ENCODE measurements at regions not wholly inside any gene's neighbourhood (a gene's known extent, or its start where the extent isn't known, plus 50 kb on each side); places are given as distances from the start of the nearest gene placed in this dataset.
"Not testable (repeated sequence)": the region's sequence is repeated elsewhere in the genome, so short reads cannot be mapped to it uniquely, and the experiment has no call there.

- TF ChIP-seq POLR2A (IDR thresholded peaks at IDR 0.05) (no peak), POLR2AphosphoS5 (IDR thresholded peaks at IDR 0.05) (no peak), EP300 (IDR thresholded peaks at IDR 0.05) (no peak)
- TF ChIP-seq, protein P1, sequence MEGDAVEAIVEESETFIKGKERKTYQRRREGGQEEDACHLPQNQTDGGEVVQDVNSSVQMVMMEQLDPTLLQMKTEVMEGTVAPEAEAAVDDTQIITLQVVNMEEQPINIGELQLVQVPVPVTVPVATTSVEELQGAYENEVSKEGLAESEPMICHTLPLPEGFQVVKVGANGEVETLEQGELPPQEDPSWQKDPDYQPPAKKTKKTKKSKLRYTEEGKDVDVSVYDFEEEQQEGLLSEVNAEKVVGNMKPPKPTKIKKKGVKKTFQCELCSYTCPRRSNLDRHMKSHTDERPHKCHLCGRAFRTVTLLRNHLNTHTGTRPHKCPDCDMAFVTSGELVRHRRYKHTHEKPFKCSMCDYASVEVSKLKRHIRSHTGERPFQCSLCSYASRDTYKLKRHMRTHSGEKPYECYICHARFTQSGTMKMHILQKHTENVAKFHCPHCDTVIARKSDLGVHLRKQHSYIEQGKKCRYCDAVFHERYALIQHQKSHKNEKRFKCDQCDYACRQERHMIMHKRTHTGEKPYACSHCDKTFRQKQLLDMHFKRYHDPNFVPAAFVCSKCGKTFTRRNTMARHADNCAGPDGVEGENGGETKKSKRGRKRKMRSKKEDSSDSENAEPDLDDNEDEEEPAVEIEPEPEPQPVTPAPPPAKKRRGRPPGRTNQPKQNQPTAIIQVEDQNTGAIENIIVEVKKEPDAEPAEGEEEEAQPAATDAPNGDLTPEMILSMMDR (IDR thresholded peaks at IDR 0.05): no peak
- no peaks in the 10 kb centered on the region for H3K4me1 ChIP-seq
- no peak for DNase-seq (ENCODE audit: low spot score in 2 of 2)
- H3K9me3 ChIP-seq: no peaks in the 10 kb centered on the region
- WGBS: 63% methylated on average over 1 of the region's 3 CpGs
- no peak overlapping the region for H3K27ac ChIP-seq
- peaks cover 28% of the 10 kb centered on the region for H3K27me3 ChIP-seq
- H3K36me3 ChIP-seq: no peaks in the 10 kb centered on the region
- no peak overlapping the region for H3K4me3 ChIP-seq
Measured at GRCh38 chr17:36691606-36692005, 90.2 kb downstream of the MRM1 start.

GRCh38 chr17:36695082-36695481 is 93.7 kb downstream of the MRM1 start:
- no peak overlapping the region for H3K4me3 ChIP-seq
- DNase-seq (ENCODE audit: low spot score in 2 of 2): no peak
- 71% methylated on average over 3 of the region's 3 CpGs for WGBS
- TF ChIP-seq EP300 (IDR thresholded peaks at IDR 0.05): no peak
- TF ChIP-seq, protein P1 (IDR thresholded peaks at IDR 0.05): no peak
- no peak for TF ChIP-seq POLR2A (IDR thresholded peaks at IDR 0.05)
- TF ChIP-seq POLR2AphosphoS5 (IDR thresholded peaks at IDR 0.05): no peak
- H3K27me3 ChIP-seq: peaks cover 47% of the 10 kb centered on the region
- no peaks in the 10 kb centered on the region for H3K4me1 ChIP-seq
- no peak overlapping the region for H3K27ac ChIP-seq
- no peaks in the 10 kb centered on the region for H3K9me3 ChIP-seq
- no peaks in the 10 kb centered on the region for H3K36me3 ChIP-seq

DNA sequence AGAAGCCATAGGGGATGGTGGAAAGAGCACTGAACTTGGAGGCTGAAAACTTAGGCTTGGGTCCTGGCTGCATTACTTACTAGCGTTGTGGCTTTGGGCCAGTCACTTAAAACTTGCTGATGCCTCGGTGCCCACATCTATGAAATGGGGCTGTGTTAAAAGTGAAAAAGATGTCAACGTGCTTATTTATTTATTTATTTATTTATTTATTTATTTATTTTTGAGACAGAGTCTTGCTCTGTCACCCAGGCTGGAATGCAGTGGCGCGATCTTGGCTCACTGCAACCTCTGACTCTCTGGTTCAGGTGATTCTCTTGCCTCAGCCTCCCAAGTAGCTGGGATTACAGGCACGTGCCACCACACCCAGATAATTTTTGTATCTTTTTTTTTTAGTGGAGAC is 94.3 kb downstream of the MRM1 start:
- H3K4me3 ChIP-seq; DNase-seq (ENCODE audit: low spot score in 2 of 2); H3K27ac ChIP-seq; H3K36me3 ChIP-seq; H3K4me1 ChIP-seq; H3K9me3 ChIP-seq: not testable (repeated sequence)
- H3K27me3 ChIP-seq: peaks cover 47% of the 10 kb centered on the region
- 89% methylated on average over 6 of the region's 6 CpGs for WGBS

DNA sequence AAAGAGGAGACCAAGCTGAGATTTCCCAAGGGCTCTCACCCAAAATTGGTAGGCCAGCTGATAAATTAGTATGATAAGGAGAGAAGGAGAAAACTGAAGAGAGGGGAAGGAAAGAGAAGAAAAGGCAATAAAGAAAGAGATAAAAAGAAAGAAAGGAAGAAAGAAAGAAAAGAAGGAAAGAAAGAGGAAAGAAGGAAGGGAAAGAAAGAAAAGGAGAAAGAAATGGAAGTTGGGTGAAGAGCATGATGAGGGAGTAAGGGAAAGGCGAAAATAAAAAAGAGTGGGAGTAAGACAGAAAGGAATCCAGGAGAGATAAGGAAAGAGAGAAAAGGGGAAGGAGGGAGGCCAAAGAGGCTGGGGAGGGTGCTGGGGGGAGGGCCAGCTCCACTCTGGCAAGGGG is 95.4 kb downstream of the MRM1 start:
- DNase-seq (ENCODE audit: low spot score in 2 of 2): no peak
- Histone ChIP-seq H3K27ac (no peak overlapping the region), H3K9me3 (no peaks in the 10 kb centered on the region), H3K27me3 (peaks cover 51% of the 10 kb centered on the region), H3K4me3 (no peak overlapping the region), H3K4me1 (no peaks in the 10 kb centered on the region), H3K36me3 (no peaks in the 10 kb centered on the region)
- WGBS: 33% methylated on average over 1 of the region's 1 CpG
- TF ChIP-seq, protein P1 (IDR thresholded peaks at IDR 0.05): no peak
- TF ChIP-seq POLR2A (IDR thresholded peaks at IDR 0.05) (no peak), POLR2AphosphoS5 (IDR thresholded peaks at IDR 0.05) (no peak), EP300 (IDR thresholded peaks at IDR 0.05) (no peak)

DNA sequence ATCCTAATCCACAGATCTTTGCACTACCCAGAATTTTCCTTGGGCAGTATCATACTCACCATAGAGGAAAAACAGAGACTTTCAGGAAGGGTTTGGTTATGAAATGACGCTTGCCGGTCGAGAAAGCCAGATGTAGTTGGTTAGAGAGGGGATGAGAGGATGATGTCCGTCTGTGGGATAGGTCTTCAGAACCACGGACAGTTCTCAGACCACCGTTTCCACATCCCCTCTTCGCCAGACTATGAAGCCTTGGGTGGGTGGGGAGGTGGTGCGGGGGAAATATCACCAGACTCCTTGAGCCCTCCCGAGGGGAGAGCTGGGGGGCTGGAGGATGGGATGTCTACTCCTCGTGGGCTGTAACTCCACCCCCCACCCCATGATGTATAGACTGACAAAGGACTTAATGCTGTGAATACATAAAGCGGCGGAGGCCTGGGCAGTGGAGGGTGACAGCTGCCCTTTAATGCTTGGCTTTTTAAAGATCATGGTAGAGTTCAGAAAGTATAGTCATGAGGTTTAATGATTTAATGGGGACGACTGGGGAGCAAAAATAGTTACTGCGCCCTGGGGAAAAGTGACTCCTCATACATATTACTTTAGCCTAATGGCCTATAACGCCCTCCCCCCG is 96.6 kb downstream of the MRM1 start:
- TF ChIP-seq EP300 (IDR thresholded peaks at IDR 0.05) (no peak), POLR2A (IDR thresholded peaks at IDR 0.05) (no peak), POLR2AphosphoS5 (IDR thresholded peaks at IDR 0.05) (no peak)
- TF ChIP-seq, protein P1 (IDR thresholded peaks at IDR 0.05): no peak
- no peak overlapping the region for H3K27ac ChIP-seq
- DNase-seq (ENCODE audit: low spot score in 2 of 2): no peak
- H3K4me3 ChIP-seq: no peak overlapping the region
- H3K27me3 ChIP-seq: peaks cover 58% of the 10 kb centered on the region
- H3K4me1 ChIP-seq: no peaks in the 10 kb centered on the region
- H3K36me3 ChIP-seq: no peaks in the 10 kb centered on the region
- H3K9me3 ChIP-seq: no peaks in the 10 kb centered on the region
- WGBS: 40% methylated on average over 16 of the region's 16 CpGs

Data from suprapubic skin (tissue), 4 donors.